ENCODE measurements at regions not wholly inside any gene's neighbourhood (a gene's known extent, or its start where the extent isn't known, plus 50 kb on each side); places are given as distances from the start of the nearest gene placed in this dataset.
"Not testable (repeated sequence)": the region's sequence is repeated elsewhere in the genome, so short reads cannot be mapped to it uniquely, and the experiment has no call there.

GRCh38 chr3:759106-759505 lies 333.7 kb upstream of the CNTN6 start:
- Histone ChIP-seq H3K36me3 (no peaks in the 10 kb centered on the region), H3K27ac (no peak overlapping the region), H3K27me3 (no peaks in the 10 kb centered on the region), H3K4me1 (no peaks in the 10 kb centered on the region), H3K9me3 (peaks cover 0 to 4% (median 0%) of the 10 kb centered on the region in 3 donors), H3K4me3 (no peak overlapping the region)
- no peak for ATAC-seq
- TF ChIP-seq POLR2AphosphoS5 (IDR thresholded peaks at IDR 0.05) (no peak), POLR2A (IDR thresholded peaks at IDR 0.05) (no peak), EP300 (IDR thresholded peaks at IDR 0.05) (no peak), CTCF (IDR thresholded peaks at IDR 0.05) (no peak)

- H3K27me3 ChIP-seq, H3K4me3 ChIP-seq, ATAC-seq, H3K4me1 ChIP-seq, H3K9me3 ChIP-seq, H3K27ac ChIP-seq, H3K36me3 ChIP-seq: not testable (repeated sequence)
- 84 to 86% methylated on average over 1 to 3 of the region's 3 CpGs for WGBS, 2 donors (ENCODE audit: low coverage in 1 of 2)
Measured at GRCh38 chr3:773433-773832, 319.4 kb upstream of the CNTN6 start.

- WGBS, 2 donors (ENCODE audit: low coverage in 1 of 2), result 93% methylated on average over 3 to 6 of the region's 6 CpGs
- Histone ChIP-seq H3K27me3 (no peaks in the 10 kb centered on the region), H3K9me3 (no peaks in the 10 kb centered on the region), H3K27ac (no peak overlapping the region), H3K36me3 (no peaks in the 10 kb centered on the region), H3K4me3 (no peak overlapping the region), H3K4me1 (no peaks in the 10 kb centered on the region)
- TF ChIP-seq EP300 (IDR thresholded peaks at IDR 0.05) (no peak), POLR2A (IDR thresholded peaks at IDR 0.05) (no peak), CTCF (IDR thresholded peaks at IDR 0.05) (no peak), POLR2AphosphoS5 (IDR thresholded peaks at IDR 0.05) (no peak)
- no peak for ATAC-seq
Measured at GRCh38 chr3:775178-775880, 317.5 kb upstream of the CNTN6 start.

GRCh38 chr3:780505-780904 lies 312.3 kb upstream of the CNTN6 start:
- TF ChIP-seq EP300 (IDR thresholded peaks at IDR 0.05), result no peak
- TF ChIP-seq POLR2A (IDR thresholded peaks at IDR 0.05), result no peak
- no peak for TF ChIP-seq POLR2AphosphoS5 (IDR thresholded peaks at IDR 0.05)
- no peak for TF ChIP-seq CTCF (IDR thresholded peaks at IDR 0.05)
- Histone ChIP-seq H3K27me3 (no peaks in the 10 kb centered on the region), H3K9me3 (peaks cover 0 to 14% (median 0%) of the 10 kb centered on the region in 3 donors), H3K36me3 (no peaks in the 10 kb centered on the region), H3K4me1 (no peaks in the 10 kb centered on the region), H3K4me3 (no peak overlapping the region), H3K27ac (no peak overlapping the region)
- 64% methylated on average over 3 of the region's 3 CpGs for WGBS, 2 donors (ENCODE audit: low coverage in 1 of 2)
- ATAC-seq, result no peak

- WGBS, 2 donors (ENCODE audit: low coverage in 1 of 2), result 83 to 100% methylated on average over 3 to 5 of the region's 5 CpGs
- Histone ChIP-seq H3K27ac (no peak overlapping the region), H3K36me3 (no peaks in the 10 kb centered on the region), H3K9me3 (no peaks in the 10 kb centered on the region), H3K27me3 (no peaks in the 10 kb centered on the region), H3K4me1 (no peaks in the 10 kb centered on the region), H3K4me3 (no peak overlapping the region)
- no peak for ATAC-seq
- no peak for TF ChIP-seq POLR2AphosphoS5 (IDR thresholded peaks at IDR 0.05)
- no peak for TF ChIP-seq EP300 (IDR thresholded peaks at IDR 0.05)
- TF ChIP-seq CTCF (IDR thresholded peaks at IDR 0.05), result no peak
- TF ChIP-seq POLR2A (IDR thresholded peaks at IDR 0.05), result no peak
Measured at GRCh38 chr3:791442-791841, 301.4 kb upstream of the CNTN6 start.

All from gastroesophageal sphincter (tissue), 4 donors.